Chondrocyte (in vitro differentiated cells): ENCODE measurements at regions not wholly inside any gene's neighbourhood (a gene's known extent, or its start where the extent isn't known, plus 50 kb on each side); places are given as distances from the start of the nearest gene placed in this dataset.
"Not testable (repeated sequence)": the region's sequence is repeated elsewhere in the genome, so short reads cannot be mapped to it uniquely, and the experiment has no call there.

Experiments used
- DNase-seq: peaks from one replicate; pipeline ENCODE4 v3.0.0; 2021; ENCODE audit warnings: mixed read lengths, low spot score
- H3K27ac Mint-ChIP-seq: one replicate; pipeline ENCODE4 v1.8.0; 2021; ENCODE audit warnings: mild to moderate bottlenecking, moderate library complexity, mixed read lengths; ENCODE audit not compliant: unreplicated experiment
- H3K27me3 Mint-ChIP-seq: 2 replicates; pipeline ENCODE4 v1.8.0; 2021; ENCODE audit warnings: low read depth, mixed read lengths
- H3K36me3 Mint-ChIP-seq: 2 replicates; pipeline ENCODE4 v1.8.0; 2021; ENCODE audit warnings: low read depth, mixed read lengths
- H3K4me1 Mint-ChIP-seq: 2 replicates; pipeline ENCODE4 v1.8.0; 2021; ENCODE audit warnings: low read depth, mild to moderate bottlenecking, mixed read lengths
- H3K4me3 Mint-ChIP-seq: one replicate; pipeline ENCODE4 v1.8.0; 2021; ENCODE audit warnings: mild to moderate bottlenecking, moderate library complexity, mixed read lengths; ENCODE audit not compliant: unreplicated experiment
- H3K9me3 Mint-ChIP-seq: 2 replicates; pipeline ENCODE4 v1.8.0; 2021; ENCODE audit warnings: low read depth, mixed read lengths
- TF ChIP-seq, protein P1 (sequence below): fragments of 200-600 bp; sonication (generic); IDR thresholded peaks from 2 replicates; pipeline ENCODE4 v1.5.0; 2021; ENCODE audit warnings: antibody characterized with exemption, mild to moderate bottlenecking, moderate library complexity

GRCh38 chr5:58172946-58173345, 286.9 kb downstream of the PLK2 start:
- Mint-ChIP-seq H3K4me1 (no peaks in the 10 kb centered on the region), H3K27ac (no peak overlapping the region), H3K4me3 (no peak overlapping the region), H3K9me3 (no peaks in the 10 kb centered on the region), H3K27me3 (no peaks in the 10 kb centered on the region), H3K36me3 (no peaks in the 10 kb centered on the region)
- TF ChIP-seq, protein P1, sequence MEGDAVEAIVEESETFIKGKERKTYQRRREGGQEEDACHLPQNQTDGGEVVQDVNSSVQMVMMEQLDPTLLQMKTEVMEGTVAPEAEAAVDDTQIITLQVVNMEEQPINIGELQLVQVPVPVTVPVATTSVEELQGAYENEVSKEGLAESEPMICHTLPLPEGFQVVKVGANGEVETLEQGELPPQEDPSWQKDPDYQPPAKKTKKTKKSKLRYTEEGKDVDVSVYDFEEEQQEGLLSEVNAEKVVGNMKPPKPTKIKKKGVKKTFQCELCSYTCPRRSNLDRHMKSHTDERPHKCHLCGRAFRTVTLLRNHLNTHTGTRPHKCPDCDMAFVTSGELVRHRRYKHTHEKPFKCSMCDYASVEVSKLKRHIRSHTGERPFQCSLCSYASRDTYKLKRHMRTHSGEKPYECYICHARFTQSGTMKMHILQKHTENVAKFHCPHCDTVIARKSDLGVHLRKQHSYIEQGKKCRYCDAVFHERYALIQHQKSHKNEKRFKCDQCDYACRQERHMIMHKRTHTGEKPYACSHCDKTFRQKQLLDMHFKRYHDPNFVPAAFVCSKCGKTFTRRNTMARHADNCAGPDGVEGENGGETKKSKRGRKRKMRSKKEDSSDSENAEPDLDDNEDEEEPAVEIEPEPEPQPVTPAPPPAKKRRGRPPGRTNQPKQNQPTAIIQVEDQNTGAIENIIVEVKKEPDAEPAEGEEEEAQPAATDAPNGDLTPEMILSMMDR = no peak
- no peak for DNase-seq

DNA sequence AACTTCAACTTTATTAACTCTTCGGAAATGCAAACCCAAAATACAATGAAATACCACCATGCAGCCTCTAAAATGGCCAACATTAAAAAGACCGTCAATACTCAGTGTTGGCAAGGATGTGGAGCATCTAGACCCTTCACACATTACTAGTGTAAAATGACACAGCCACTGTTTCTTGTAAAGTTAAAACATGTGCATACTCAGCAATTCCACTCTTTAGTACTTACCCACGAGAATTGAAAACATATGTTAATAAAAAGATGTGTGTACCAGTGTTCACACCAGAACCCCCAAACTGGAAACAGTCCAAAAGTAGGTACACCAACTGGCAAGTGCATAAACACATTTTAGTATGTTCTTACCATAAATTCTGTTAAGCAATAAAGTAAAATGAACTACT, 294.7 kb downstream of the PLK2 start:
- Mint-ChIP-seq H3K27ac (no peak overlapping the region), H3K4me1 (no peaks in the 10 kb centered on the region), H3K36me3 (no peaks in the 10 kb centered on the region), H3K4me3 (no peak overlapping the region), H3K27me3 (no peaks in the 10 kb centered on the region), H3K9me3 (peaks cover 7% of the 10 kb centered on the region)
- no peak for DNase-seq
- TF ChIP-seq, protein P1 = no peak

DNA sequence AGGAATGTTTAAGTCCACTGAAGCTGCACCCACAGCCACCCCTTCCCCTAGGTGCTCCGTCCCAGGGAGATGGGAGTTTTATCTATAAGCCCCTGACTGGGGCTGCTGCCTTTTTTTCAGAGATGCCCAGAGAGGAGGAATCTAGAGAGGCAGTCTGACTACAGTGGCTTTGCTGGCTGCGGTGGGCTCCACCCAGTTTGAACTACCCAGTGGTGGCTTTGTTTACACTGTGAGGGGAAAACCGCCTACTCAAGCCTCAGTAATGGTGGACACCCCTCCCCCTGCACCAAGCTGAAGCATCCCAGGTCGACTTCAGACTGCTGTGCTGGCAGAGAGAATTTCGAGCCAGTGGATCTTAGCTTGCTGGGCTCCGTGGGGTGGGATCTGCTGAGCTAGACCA, 298.0 kb downstream of the PLK2 start:
- not testable (repeated sequence) for H3K27me3 Mint-ChIP-seq, DNase-seq, H3K4me1 Mint-ChIP-seq, H3K27ac Mint-ChIP-seq, H3K4me3 Mint-ChIP-seq, H3K36me3 Mint-ChIP-seq
- peaks cover 13% of the 10 kb centered on the region for H3K9me3 Mint-ChIP-seq

DNA sequence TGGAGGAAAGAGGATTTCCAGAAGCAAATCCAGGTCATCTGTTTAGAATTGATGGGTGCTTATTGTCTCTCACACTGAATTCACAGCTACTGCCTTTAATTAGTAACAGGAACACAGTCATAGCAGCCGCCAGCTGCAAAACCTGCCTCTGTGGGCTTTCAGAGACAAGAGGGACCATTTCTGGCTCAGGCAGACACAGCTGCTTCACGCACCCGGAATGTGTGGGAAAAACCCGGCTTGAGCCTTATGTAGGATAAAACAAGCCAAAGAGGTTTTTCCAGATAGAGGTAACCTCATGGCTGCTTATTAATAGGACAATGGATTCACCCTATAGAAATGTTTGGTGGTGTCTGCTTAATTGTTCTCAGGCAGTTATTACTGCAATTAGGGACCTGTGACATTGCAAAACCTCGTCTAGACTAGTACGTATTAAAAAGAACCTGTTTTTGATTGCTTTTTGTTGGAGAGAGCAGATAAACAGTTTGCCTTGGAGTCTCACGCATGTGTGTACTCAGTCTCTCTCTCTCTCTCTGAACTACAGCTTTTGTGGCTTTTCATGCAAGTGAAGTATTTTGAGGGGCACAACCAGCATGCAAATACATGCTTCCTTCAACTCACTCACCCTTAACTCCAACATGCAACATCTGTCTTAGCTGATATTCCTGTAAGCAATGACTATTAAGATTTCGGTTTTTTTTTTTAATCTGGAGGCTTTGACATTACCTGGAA, 302.7 kb downstream of the PLK2 start:
- Mint-ChIP-seq H3K4me1 (no peaks in the 10 kb centered on the region), H3K9me3 (peaks cover 18% of the 10 kb centered on the region), H3K36me3 (no peaks in the 10 kb centered on the region), H3K27ac (no peak overlapping the region), H3K4me3 (no peak overlapping the region), H3K27me3 (no peaks in the 10 kb centered on the region)
- no peak for DNase-seq
- TF ChIP-seq, protein P1 = no peak

GRCh38 chr5:58156361-58156760, 303.5 kb downstream of the PLK2 start:
- no peaks in the 10 kb centered on the region for H3K4me1 Mint-ChIP-seq
- peaks cover 18% of the 10 kb centered on the region for H3K9me3 Mint-ChIP-seq
- H3K27ac Mint-ChIP-seq = no peak overlapping the region
- TF ChIP-seq, protein P1 = no peak
- no peaks in the 10 kb centered on the region for H3K27me3 Mint-ChIP-seq
- DNase-seq = no peak
- no peaks in the 10 kb centered on the region for H3K36me3 Mint-ChIP-seq
- H3K4me3 Mint-ChIP-seq = no peak overlapping the region

- H3K27ac Mint-ChIP-seq = no peak overlapping the region
- peaks cover 13% of the 10 kb centered on the region for H3K9me3 Mint-ChIP-seq
- TF ChIP-seq, protein P1 = no peak
- H3K27me3 Mint-ChIP-seq = no peaks in the 10 kb centered on the region
- peaks cover 7% of the 10 kb centered on the region for H3K4me1 Mint-ChIP-seq
- DNase-seq = no peak
- H3K36me3 Mint-ChIP-seq = no peaks in the 10 kb centered on the region
- H3K4me3 Mint-ChIP-seq = no peak overlapping the region
Observed at GRCh38 chr5:58153255-58153654, 306.6 kb downstream of the PLK2 start.
